K562 (cell line): ENCODE measurements at regions not wholly inside any gene's neighbourhood (a gene's known extent, or its start where the extent isn't known, plus 50 kb on each side); places are given as distances from the start of the nearest gene placed in this dataset.
A peak's percentile ranks its signal among the peaks of the same experiment; 100 is the strongest.

ENCODE experiments used
- ATAC-seq: fragments of 200-7000 bp; cut with Tn5 transposase; 3 replicates; pipeline ENCODE4 v1.9.1; 2020; ENCODE audit warnings: moderate library complexity
- BruUV-seq: library from RNA; stranded (reverse); fragments of 400-500 nt; replicated peaks from 2 replicates; lab custom pipeline; 2021; lab: Mats Ljungman, UMichigan
- CTCF ChIA-PET: fragments of 300-600 bp; formaldehyde crosslinking; extraction: SDS; loops from one replicate; lab custom pipeline; 2021; ENCODE audit warnings: low intra/inter-chr PET ratio; lab: Yijun Ruan, JAX
- POLR2A ChIA-PET: fragments of 300-600, 350-650 bp; sonication (Branson Sonifier 250); formaldehyde crosslinking; extraction: SDS; loops from one replicate; lab custom pipeline; 2021; ENCODE audit warnings: antibody characterized with exemption, inconsistent platforms; lab: Yijun Ruan, JAX
- DNase-seq, 4 experiments: peaks; one replicate each; pipeline versions ENCODE4 v3.0.0 to v3.0.0-alpha.2; 2011 to 2018; ENCODE audit warnings: low spot score in 3 of 4, mixed read lengths in 3 of 4; ENCODE audit errors: extremely low read depth in 1 of 4
- FAIRE-seq: peaks from 2 replicates; lab custom pipeline; 2011; peaks lifted over from hg19 to GRCh38; lab: Jason Lieb, UNC
- H2AFZ ChIP-seq: 2 replicates; pipeline ENCODE4 v1.6.0; 2011; ENCODE audit warnings: low read depth, low read length, control low read depth, inconsistent platforms
- H3K27ac ChIP-seq: fragments of 200-600 bp; 3 replicates; pipeline ENCODE4 v1.8.0; 2011; ENCODE audit warnings: low read depth, mild to moderate bottlenecking, control low read depth, inconsistent platforms, low read length, moderate library complexity, mixed read lengths; ENCODE audit errors: extremely low read depth
- H3K27me3 ChIP-seq, 2 experiments: fragments of 300-600 bp in 1 of 2; 2 replicates in 1 of 2; 3 replicates in 1 of 2; pipeline versions ENCODE4 v1.6.0 to v1.8.0; 2011; ENCODE audit warnings: inconsistent platforms in 2 of 2, low read length in 2 of 2, mild to moderate bottlenecking in 1 of 2, mixed read lengths in 1 of 2, moderate library complexity in 1 of 2; ENCODE audit not compliant: control insufficient read depth in 2 of 2, insufficient read depth in 2 of 2
- H3K36me3 ChIP-seq: fragments of 300-600 bp; 3 replicates; pipeline ENCODE4 v1.8.0; 2011; ENCODE audit warnings: mild to moderate bottlenecking, low read length, inconsistent platforms; ENCODE audit not compliant: control insufficient read depth, insufficient read depth
- H3K4me1 ChIP-seq, 2 experiments: fragments of 200-600 bp in 1 of 2; replicated peaks in 1 of 2; 2 replicates in 1 of 2; 3 replicates in 1 of 2; pipeline versions ENCODE4 v1.5.1 to v1.8.0; 2011; ENCODE audit warnings: inconsistent platforms in 2 of 2, low read length in 2 of 2, mild to moderate bottlenecking in 1 of 2, mixed read lengths in 1 of 2, moderate library complexity in 1 of 2; ENCODE audit not compliant: control insufficient read depth in 2 of 2, insufficient read depth in 2 of 2
- H3K4me2 ChIP-seq: 2 replicates; pipeline ENCODE4 v1.6.1; 2011; ENCODE audit warnings: low read length, control low read depth, inconsistent platforms, mixed read lengths; ENCODE audit not compliant: insufficient read depth
- H3K4me3 ChIP-seq: fragments of 200-600 bp; sonication (generic), shearing (Covaris generic); 2 replicates; pipeline ENCODE4 v1.5.1; 2016; ENCODE audit warnings: control low read depth, inconsistent platforms
- H3K79me2 ChIP-seq: fragments of 200-600 bp; 3 replicates; pipeline ENCODE4 v1.8.0; 2011; ENCODE audit warnings: low read length, inconsistent platforms; ENCODE audit not compliant: control insufficient read depth, insufficient read depth
- H3K9ac ChIP-seq, 2 experiments: 2 replicates each; pipeline versions ENCODE4 v1.6.0 to v1.6.1; 2011; ENCODE audit warnings: low read depth in 2 of 2, low read length in 2 of 2, control low read depth in 1 of 2, inconsistent platforms in 1 of 2, mild to moderate bottlenecking in 1 of 2, mixed read lengths in 1 of 2; ENCODE audit not compliant: insufficient read depth in 1 of 2
- H3K9me1 ChIP-seq: one replicate; pipeline ENCODE4 v1.6.0; 2011; ENCODE audit warnings: inconsistent platforms, mild to moderate bottlenecking, low read length, moderate library complexity; ENCODE audit not compliant: control insufficient read depth, insufficient read depth
- H3K9me3 ChIP-seq: replicated peaks from 2 replicates; pipeline ENCODE4 v1.5.1; 2011; ENCODE audit warnings: low read depth, low read length, inconsistent platforms; ENCODE audit not compliant: control insufficient read depth, insufficient read depth
- H4K20me1 ChIP-seq: replicated peaks from 2 replicates; pipeline ENCODE4 v1.6.1; 2011; ENCODE audit warnings: low read length, inconsistent platforms, mixed read lengths; ENCODE audit not compliant: control insufficient read depth, insufficient read depth
- ARHGAP35 ChIP-seq: fragments of 450-650 bp; IDR thresholded peaks from 2 replicates; pipeline ENCODE4 v1.6.1; 2018; ENCODE audit not compliant: partially characterized antibody
- BRCA1 ChIP-seq, 2 experiments: fragments of 450-650 bp in 1 of 2; sonication (generic) in 1 of 2; formaldehyde crosslinking in 1 of 2; IDR thresholded peaks; 2 replicates each; pipeline versions ENCODE4 v1.5.0 to v1.6.1; 2017 to 2020; ENCODE audit warnings: mild to moderate bottlenecking in 1 of 2, missing genetic modification reagents in 1 of 2
- EGR1 ChIP-seq: fragments of 450-650 bp; conservative IDR thresholded peaks from 2 replicates; pipeline ENCODE4 v1.6.1; 2017; ENCODE audit warnings: mild to moderate bottlenecking
- FOXJ3 ChIP-seq: sonication (generic); formaldehyde crosslinking; IDR thresholded peaks from 2 replicates; pipeline ENCODE4 v1.4.0; 2020; ENCODE audit warnings: mild to moderate bottlenecking, missing genetic modification reagents
- FOXP1 ChIP-seq: sonication (generic); formaldehyde crosslinking; IDR thresholded peaks from 2 replicates; pipeline ENCODE4 v1.8.0; 2022; ENCODE audit warnings: mild to moderate bottlenecking, missing genetic modification reagents
- HNRNPH1 ChIP-seq: fragments of 200-400 bp; formaldehyde crosslinking; optimal IDR thresholded peaks from 2 replicates; pipeline ENCODE3; 2017; ENCODE audit warnings: low read depth, mild to moderate bottlenecking, low read length, moderate library complexity
- KAT8 ChIP-seq: fragments of 450-650 bp; IDR thresholded peaks from 2 replicates; pipeline ENCODE4 v1.6.1; 2016; ENCODE audit warnings: low read depth, mild to moderate bottlenecking
- KDM5B ChIP-seq: fragments of 200-600 bp; sonication (generic); IDR thresholded peaks from 2 replicates; pipeline ENCODE4 v1.6.1; 2012; ENCODE audit warnings: low read depth, mild to moderate bottlenecking, moderate library complexity, low read length, control low read depth, inconsistent platforms; ENCODE audit not compliant: insufficient replicate concordance
- MEF2A ChIP-seq: IDR thresholded peaks from 2 replicates; pipeline ENCODE4 v1.6.1; 2011; ENCODE audit warnings: low read depth, mild to moderate bottlenecking, low read length, moderate library complexity; ENCODE audit not compliant: control insufficient read depth
- NELFE ChIP-seq: IDR thresholded peaks from 2 replicates; pipeline ENCODE4 v1.6.1; 2011; ENCODE audit warnings: mild to moderate bottlenecking; ENCODE audit not compliant: insufficient read depth, insufficient read length
- NR0B1 ChIP-seq: fragments of 450-650 bp; IDR thresholded peaks from one replicate; pipeline ENCODE4 v1.6.1; 2018; ENCODE audit warnings: mild to moderate bottlenecking, moderate library complexity; ENCODE audit not compliant: partially characterized antibody
- RAD21 ChIP-seq, 2 experiments: fragments of 250-450 bp in 1 of 2; fragments of 450-650 bp in 1 of 2; sonication (Bioruptor Pico) in 1 of 2; formaldehyde crosslinking in 1 of 2; IDR thresholded peaks in 1 of 2; conservative IDR thresholded peaks in 1 of 2; 2 replicates each; pipeline versions ENCODE4 v1.4.0 to v1.8.0; 2020 to 2022; ENCODE audit warnings: mild to moderate bottlenecking in 2 of 2, moderate library complexity in 1 of 2
- SMAD3 ChIP-seq: fragments of 450-650 bp; formaldehyde crosslinking; conservative IDR thresholded peaks from 2 replicates; pipeline ENCODE4 v1.4.0; 2020; ENCODE audit warnings: mild to moderate bottlenecking
- ZBTB9 ChIP-seq: fragments of 450-650 bp; formaldehyde crosslinking; IDR thresholded peaks from 2 replicates; pipeline ENCODE4 v1.4.0; 2020; ENCODE audit warnings: mild to moderate bottlenecking, moderate library complexity
- ZNF197 ChIP-seq: fragments of 200-800 bp; sonication (Bioruptor generic); IDR thresholded peaks from 2 replicates; pipeline ENCODE4 v1.6.1; 2016; ENCODE audit warnings: low read depth, missing genetic modification characterization, missing compliant biosample characterization
- WGBS: fragments of 100-300 bp; shearing (Covaris generic); methylation state at CpG from one replicate; pipeline ENCODE4 v1.1.6; 2016; ENCODE audit warnings: low coverage, mixed read lengths; ENCODE audit not compliant: insufficient coverage; ENCODE audit errors: missing lambda C conversion rate; 5-methylcytosine and 5-hydroxymethylcytosine counted together
- in situ Hi-C: fragments of 300-500 bp; cut with MboI; formaldehyde crosslinking; loops from 4 replicates; pipeline ENCODE4 v1.15.0; 2018; ENCODE audit warnings: inconsistent platforms, mixed read lengths
- intact Hi-C: fragments of 100-400 bp; cut with micrococcal nuclease; formaldehyde crosslinking; loops from 2 replicates; pipeline ENCODE4 v1.14.2; 2022

DNA sequence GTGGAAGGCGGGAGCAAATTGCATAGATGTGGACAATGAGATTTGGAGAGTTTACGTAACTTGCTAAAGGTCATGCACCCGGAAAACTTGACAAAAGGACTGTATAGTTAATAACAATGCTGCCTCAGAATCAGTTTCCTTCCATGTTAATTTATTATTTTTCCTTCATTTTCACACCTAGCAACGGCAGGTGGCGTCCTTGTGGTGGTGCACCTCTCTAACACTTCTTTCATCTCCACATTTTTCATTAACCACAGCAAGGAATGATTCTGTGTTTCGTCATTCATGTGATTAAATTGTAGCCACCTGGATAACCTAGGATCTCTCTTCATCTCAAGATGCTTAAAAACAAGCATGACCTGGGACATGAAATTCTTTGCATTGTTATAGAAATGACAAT lies 2133.0 kb downstream of the NCAM2 start:
- Histone ChIP-seq H3K9me3 (no peaks in the 10 kb centered on the region), H4K20me1 (no peaks in the 10 kb centered on the region), H3K79me2 (no peaks in the 10 kb centered on the region), H3K4me3 (no peak overlapping the region), H3K36me3 (no peaks in the 10 kb centered on the region), H3K9me1 (no peaks in the 10 kb centered on the region), H2AFZ (no peak overlapping the region), H3K9ac (no peak overlapping the region), H3K4me2 (no peak overlapping the region), H3K27me3 (no peaks in the 10 kb centered on the region), H3K4me1 (no peaks in the 10 kb centered on the region), H3K27ac (no peak overlapping the region)
- TF ChIP-seq RAD21 (CRISPR knock-in tag; conservative IDR thresholded peaks at IDR 0.05 in 1 of 2, IDR thresholded peaks at IDR 0.05 in 1 of 2) (peak in 1 of 2 experiments; percentile 19; a peak in 1 of 4 replicates), NR0B1 (no peak)
- FAIRE-seq, result no peak
- CTCF ChIA-PET, result no interaction called here
- in situ Hi-C loops (no loop called here), intact Hi-C loops (no loop called here)
- WGBS, result 0% methylated on average over 6 of the region's 6 CpGs
- peak in 1 of 4 experiments; percentile 1 for DNase-seq
- ATAC-seq, result no peak
- no TSS peak for BruUV-seq
- POLR2A ChIA-PET, result no interaction called here

- Histone ChIP-seq H3K9me3 (no peaks in the 10 kb centered on the region), H3K4me3 (no peak overlapping the region)
- POLR2A ChIA-PET, result no interaction called here
- TF ChIP-seq FOXJ3, result no peak
- TF ChIP-seq NELFE, result no peak
- no peak for TF ChIP-seq KDM5B
- TF ChIP-seq ZBTB9 (CRISPR knock-in tag), result no peak
- no peak for TF ChIP-seq FOXP1 (CRISPR knock-in tag)
- no peak for TF ChIP-seq SMAD3
- TF ChIP-seq KAT8, result no peak
- TF ChIP-seq HNRNPH1, result no peak
- no peak for TF ChIP-seq EGR1
- no peak for TF ChIP-seq ARHGAP35
- no peak for TF ChIP-seq ZNF197 (CRISPR knock-in tag)
- TF ChIP-seq MEF2A, result no peak
- no peak for TF ChIP-seq BRCA1 (IDR thresholded peaks at IDR 0.05)
- no peak for TF ChIP-seq BRCA1 (CRISPR knock-in tag; IDR thresholded peaks at IDR 0.05)
These were observed 2140.6 kb downstream of the NCAM2 start for GRCh38 chr21:23138797-23139196.

More at GRCh38 chr21:23138797-23139196, 2140.6 kb downstream of the NCAM2 start:
- no peak overlapping the region for H3K4me2 ChIP-seq
- H2AFZ ChIP-seq, result no peak overlapping the region
- H4K20me1 ChIP-seq, result no peaks in the 10 kb centered on the region
- H3K27ac ChIP-seq, result no peak overlapping the region
- no peaks in the 10 kb centered on the region for H3K79me2 ChIP-seq
- H3K27me3 ChIP-seq, result no peaks in the 10 kb centered on the region
- in situ Hi-C loops, result no loop called here
- no peaks in the 10 kb centered on the region for H3K9me1 ChIP-seq
- intact Hi-C loops, result no loop called here
- H3K36me3 ChIP-seq, result no peaks in the 10 kb centered on the region
- 0% methylated on average over 2 of the region's 2 CpGs for WGBS
- ATAC-seq, result no peak
- no peak for FAIRE-seq
- no TSS peak for BruUV-seq
- H3K4me1 ChIP-seq, result no peaks in the 10 kb centered on the region
- no peak for DNase-seq
- CTCF ChIA-PET, result no interaction called here
- no peak overlapping the region for H3K9ac ChIP-seq
